GM03348 (cell line): ENCODE measurements at regions not wholly inside any gene's neighbourhood (a gene's known extent, or its start where the extent isn't known, plus 50 kb on each side); places are given as distances from the start of the nearest gene placed in this dataset.
A peak's percentile ranks its signal among the peaks of the same experiment; 100 is the strongest.

Experiments
- DNase-seq: peaks from one replicate; pipeline ENCODE4 v3.0.0; 2012; ENCODE audit warnings: low spot score

DNA sequence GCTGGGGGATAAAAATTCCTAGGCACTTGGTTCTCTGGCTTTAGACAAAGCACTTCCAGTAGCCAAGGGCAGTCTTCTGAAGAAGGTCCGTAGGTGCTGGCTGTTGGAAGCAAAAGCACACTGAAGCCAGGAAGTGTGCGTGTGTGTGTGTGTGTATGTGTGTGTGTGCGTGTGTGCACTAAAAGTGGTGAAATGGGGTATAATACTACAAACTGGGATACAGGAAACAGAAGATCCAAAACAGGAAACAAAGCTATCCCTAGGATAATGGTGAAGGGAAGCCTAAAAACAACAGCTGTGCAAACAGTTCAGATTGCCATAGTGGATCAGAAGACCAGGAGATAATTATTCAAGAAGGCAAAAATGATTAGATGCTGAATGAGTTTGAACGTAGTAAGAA, 103.4 kb downstream of the IL20RB start:
- DNase-seq: no peak

DNA sequence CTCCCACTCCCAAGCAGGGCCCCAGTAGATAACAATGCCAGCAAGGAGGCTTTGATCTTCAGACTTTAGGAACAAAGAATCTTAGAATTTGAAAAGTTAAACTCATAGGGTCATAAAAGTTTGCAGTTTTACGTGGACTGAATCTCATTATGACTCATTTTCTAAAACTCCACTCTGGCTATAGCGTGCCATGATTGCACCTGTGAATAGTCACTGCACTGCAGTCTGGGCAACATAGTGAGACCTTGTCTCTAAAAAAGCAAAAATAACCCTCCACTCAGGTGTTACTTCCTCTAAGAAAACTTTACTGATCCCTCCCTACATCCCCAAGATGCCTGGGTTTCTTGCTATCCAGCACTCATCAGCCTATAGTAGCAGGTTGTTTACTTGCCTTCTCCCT, 104.5 kb downstream of the IL20RB start:
- no peak for DNase-seq

DNA sequence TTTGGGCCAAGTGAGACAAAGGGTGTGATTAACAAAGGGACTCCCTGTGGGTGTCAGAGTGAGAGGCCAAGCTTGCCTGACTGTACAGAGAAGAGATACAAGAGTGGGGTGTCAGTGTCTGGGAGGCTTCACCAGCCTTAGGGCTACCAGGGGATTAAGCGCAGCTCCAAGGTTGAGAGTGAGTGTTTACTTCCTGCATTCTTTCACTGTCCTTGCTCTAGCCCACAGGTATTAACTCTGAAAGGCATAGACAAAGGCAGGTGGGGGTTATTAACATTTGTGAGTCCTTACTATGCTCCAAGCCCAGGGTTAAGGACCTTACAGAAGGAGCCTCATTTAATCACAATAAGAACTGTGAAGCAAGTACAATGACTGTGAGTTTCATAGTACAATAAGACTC, 107.6 kb downstream of the IL20RB start:
- DNase-seq: no peak

DNA sequence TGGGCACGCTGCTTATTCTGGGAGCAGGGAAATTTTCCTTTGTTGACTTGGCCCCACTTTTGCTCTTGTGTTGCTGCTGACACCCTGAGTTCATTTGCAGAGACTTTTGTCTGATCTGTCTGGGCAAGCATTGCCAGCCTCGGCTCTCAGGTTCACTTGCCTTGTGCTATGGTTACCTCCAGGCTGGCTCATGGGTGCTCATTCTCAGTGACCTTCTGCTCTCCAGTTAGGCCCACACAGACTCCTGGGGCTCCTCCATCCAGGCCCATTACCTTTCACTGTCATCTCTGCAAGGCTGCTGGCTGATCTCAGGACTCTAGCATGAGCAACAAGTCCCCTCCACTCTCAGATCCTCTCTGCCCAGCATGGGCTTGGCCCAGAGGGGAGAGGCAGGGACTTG, 108.3 kb downstream of the IL20RB start:
- DNase-seq: no peak

DNA sequence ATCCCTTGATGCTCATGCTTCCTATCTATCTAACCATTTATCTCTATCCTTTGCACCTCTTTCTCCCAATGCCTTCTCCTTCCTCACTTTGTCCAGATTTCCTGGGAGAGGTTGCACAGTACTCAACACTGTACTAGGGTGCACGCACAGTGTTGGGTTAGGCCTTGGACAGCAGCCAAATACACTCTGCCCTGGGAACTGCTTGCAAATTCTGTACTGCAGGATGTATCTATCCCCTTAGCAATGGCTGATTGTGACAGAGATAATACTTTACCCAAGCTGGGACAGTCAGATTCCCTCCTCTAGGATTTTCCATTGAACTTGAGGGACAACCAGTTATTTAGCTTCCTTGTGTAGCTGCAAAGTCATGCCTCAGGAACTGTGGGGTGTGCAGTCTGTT, 113.3 kb downstream of the IL20RB start:
- DNase-seq: no peak

DNA sequence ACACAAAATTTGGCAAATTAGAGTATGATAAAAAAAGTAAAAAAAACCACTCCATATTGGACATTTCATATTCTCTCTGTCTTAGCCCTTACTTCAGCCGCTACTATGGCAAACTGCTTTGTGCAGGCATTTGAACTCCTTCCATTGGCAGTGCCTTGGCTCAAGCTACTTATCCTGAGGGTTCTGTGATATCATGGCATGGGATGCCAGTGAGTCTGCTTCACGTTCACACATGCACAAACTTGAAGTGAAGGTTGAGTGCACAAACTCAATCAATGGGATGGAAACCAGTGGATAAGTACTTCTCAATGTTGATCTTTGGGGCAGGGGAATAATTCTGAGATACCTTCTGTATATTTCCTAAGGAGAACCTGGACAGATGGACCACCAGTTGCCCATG, 117.2 kb downstream of the IL20RB start:
- DNase-seq: no peak

DNA sequence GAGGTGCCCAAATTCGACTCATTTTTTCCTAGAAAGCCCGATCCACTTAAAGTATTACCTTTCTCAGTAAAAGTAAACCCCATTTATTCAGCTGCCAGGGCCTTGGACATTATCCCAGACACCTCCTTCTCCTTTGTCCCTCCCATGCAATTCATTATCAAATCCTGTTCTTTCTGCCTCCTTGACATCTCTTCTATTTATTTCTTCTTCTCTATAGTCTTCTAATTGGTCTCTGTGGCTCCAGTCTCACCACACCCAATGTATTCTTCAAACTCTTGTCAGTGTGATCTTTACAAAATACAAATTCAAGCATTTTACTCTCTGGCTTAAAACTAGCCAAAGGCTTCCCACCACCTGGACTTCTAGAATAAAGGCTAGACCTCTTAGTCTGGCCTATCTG, 120.3 kb downstream of the IL20RB start:
- DNase-seq: no peak

DNA sequence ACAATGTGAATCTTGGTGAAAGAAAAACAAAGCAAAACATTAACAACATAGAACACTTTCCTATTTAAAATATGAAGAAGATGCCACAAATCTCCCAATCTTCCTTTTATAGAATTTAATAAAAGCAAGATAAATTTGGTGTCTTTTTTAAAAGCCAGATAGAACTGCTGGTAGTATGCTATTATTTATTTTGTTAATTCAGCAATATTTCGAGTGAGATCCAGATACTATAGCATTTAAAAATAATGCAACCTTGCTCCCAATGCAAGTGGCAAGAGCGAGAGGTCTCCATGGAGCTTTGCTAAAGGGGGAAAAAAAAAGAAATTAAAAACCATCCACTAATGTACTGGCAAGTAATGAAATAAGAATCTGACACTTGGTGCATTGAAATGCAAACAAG, 121.8 kb downstream of the IL20RB start:
- no peak for DNase-seq

DNA sequence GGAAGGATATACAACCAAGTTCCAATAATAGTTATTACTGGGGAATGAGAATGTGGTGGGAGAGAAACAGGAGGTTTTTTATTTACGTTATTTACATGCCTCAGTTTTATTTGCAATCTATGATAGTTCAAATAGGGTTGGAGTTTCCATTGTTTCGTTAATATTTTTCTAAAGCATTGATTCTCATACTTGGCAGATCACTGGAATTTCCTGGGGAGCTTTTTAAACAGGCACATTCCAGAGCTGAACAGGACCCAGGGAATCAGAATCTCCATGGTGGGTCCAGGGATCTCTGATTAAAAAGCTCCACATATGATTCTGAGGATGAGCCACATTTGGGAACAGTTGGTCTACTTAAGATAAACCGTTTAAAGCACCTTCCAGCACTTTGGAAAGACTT, 123.9 kb downstream of the IL20RB start:
- no peak for DNase-seq

DNA sequence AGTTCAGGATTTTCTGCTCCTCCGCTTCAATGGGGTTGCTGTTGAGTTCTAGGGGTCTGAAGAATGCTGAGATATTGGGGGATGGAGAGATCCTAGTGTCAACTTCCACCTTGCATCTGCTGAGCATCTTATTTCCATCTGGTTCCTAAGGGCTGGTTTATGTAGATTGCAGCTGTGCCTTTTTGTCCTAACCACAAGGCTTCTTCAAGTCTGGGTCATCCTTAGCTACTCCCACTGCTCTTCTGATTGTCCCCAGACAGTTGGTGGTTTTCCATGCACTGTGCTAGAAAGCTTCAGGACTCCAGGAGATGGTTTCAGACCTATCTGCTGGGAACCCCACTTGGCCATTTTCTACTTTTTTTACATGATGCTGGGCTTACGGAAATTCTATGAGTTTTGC, 125.0 kb downstream of the IL20RB start:
- DNase-seq: no peak

DNA sequence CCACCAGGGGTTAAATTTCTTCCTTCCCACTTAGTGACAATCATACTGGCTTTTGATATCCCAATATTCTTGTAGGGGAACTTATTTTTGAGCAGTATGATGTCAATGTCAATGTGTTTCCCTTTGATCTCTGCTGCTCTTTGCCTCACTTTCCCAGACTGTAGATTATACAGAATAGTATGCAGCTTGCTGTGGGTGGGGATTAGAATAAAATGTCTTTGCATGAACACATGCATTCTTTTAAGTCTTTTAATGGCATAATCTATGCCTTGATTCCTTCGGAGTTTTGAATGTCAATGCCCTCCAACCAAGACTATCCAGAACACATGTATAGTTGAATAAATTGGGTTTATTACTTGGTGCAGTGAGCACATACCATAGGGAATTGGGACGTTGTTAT, 125.5 kb downstream of the IL20RB start:
- no peak for DNase-seq

DNA sequence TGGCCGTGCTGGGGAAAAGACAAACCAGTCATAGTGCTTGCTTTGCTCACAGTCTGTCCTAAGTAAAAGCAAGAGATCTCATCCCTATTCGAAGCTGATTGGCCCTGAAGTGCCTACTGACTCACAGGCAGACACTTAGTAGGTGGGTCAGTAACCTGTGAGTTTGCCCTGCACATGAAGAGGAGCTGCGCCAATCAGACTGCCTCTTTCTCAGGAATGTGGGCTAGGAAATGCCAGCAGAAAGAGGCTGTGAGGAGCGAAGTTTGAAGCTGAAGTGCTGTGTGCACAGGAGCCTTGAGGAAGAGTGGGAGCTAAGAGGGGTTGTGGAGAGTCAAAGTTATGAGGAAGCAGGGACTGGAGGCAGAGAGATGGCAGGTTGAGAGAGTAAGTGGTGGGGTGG, 126.8 kb downstream of the IL20RB start:
- no peak for DNase-seq

DNA sequence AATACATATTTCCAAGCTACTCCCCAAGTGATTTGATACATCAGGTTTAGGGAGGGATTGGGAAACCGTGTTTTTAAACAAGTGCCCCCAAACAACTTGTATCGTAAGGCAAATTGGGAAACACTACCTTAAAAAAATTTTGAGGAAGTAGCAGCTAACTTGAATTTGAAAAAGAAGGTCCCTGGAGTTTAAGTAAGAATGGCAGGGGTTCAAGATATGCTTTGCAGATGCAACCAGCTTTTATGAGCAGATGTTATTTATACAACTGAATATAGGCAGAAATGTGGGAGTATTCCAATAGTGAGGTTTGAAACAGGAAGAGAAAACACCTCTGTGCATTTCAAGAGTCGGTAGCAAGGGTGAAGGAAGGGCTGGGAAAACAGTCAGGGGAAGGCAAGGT, 139.6 kb downstream of the IL20RB start:
- no peak for DNase-seq

DNA sequence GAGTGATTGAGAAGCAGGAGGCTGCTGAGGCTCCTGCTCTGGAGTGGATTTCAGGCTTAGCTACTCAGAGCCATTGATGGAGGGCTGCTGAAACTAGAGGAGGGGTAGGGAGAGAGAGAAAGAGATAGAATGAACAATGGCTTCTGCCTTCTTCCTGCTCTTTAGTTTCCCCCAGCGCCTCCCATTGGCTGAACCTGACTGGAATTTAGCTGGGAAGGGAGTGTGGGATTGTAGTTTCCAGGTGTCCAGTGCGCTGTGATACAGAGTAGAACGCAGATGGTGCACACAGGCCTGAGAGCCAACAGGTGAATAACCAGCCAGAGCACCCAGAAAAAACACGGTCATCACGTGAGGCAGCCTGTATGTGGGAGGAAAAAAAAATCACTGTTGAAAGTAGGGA, 140.1 kb downstream of the IL20RB start:
- DNase-seq: no peak

DNA sequence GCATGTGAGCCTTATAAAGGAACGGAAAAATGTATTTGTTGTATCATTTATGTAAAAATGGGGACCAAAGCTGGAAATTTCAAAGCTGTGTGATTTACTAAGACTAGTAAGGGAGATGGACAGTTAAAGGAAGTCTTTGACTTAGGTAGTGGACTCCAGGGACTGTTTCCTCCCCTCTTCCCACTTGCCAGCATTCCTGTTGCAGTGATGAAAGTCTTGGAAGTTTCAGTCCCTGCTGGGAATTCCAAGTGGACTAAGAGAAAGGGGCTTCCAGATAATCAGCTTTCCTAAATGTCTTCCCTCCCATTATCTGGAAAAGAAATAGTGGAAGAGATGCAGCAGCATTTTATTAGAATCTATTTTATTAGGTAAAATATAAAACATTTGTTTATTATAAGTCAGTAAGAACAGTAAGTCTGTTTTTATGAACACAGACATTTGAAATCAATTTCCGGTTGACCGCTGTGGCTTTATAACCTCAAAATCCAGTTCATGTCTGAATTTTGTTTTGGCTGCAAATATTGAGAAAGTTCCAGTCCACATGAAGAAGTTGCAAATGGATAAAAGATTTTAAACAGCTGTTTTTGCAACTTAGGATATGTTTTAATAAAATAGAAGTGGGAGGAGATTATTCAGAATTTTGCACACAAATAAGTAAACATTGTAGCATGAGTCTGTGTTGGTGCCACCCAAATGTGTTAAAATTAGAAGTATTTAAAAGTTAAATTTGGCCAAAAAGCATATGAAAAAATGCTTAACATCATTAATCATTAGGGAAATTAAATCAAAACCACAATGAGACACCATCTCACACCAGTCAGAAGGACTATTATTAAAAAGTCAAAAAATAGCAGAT, 141.8 kb downstream of the IL20RB start:
- no peak for DNase-seq

DNA sequence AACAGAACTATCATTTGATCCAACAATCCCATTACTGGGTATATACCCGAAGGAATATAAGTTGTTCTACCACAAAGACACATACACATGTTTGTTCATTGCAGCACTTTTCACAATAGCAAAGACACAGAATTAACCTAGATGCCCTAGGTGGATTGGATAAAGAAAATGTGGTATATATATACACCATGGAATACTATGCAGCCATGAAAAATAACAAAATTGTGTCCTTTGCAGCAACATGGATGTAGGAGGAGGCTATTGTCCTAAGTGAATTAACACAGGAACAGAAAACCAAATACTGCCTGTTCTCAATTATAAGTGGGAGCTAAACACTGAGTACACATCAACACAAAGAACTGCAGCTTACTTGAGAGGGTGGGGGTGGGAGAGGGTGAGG, 142.5 kb downstream of the IL20RB start:
- no peak for DNase-seq

DNA sequence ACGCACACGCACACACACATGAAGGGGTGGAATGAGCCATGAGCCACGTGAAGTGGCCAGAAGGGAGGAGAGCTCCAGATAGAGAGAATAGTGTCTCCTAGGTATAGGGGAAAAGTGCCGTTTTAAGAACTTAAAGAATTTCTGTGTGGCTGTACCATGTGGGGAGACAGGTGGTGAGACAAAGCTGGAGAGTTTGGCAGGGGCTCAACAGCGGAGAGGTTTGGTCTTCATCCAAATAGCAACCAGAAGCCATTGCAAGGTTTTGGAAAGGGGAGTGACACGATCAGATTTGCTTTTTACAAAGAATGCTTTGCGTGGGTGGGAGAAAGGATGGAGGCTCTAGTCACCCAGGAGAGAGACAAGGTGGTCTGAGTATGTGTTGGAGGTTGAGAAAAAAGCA, 146.0 kb downstream of the IL20RB start:
- no peak for DNase-seq

DNA sequence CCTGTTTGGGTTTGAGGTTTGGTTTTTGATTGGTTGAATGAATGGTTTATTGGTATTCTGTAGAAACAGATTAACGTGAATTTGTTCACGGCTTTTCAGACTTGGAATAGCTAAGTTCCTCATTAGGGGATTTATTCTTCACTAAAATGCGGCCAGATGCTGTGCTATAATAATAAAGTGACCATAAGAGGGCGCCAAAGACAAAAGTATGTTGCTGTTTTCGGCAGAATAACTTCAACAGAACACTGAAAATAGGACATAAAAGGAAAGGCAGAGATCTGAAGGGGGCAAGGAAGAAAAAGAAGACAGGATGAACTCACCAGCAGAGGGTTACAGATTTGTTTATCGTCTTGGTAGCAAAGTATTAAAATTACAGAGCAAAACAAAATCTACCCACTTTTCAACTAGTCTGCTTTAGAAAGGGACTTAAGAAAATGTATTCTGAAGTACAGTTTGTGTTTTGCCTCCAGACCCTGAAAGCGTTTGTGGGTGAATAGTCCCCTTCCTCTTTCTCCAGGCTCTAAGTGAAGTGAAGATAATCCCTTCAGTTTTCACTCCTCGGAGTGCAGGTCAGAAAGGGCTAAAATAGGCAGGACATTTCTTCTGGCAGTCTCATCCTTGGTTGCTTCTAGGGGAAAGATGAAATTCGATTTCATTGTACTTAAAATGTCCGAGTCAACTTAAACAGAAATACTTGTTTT, 147.6 kb downstream of the IL20RB start:
- peak; percentile 65 for DNase-seq

DNA sequence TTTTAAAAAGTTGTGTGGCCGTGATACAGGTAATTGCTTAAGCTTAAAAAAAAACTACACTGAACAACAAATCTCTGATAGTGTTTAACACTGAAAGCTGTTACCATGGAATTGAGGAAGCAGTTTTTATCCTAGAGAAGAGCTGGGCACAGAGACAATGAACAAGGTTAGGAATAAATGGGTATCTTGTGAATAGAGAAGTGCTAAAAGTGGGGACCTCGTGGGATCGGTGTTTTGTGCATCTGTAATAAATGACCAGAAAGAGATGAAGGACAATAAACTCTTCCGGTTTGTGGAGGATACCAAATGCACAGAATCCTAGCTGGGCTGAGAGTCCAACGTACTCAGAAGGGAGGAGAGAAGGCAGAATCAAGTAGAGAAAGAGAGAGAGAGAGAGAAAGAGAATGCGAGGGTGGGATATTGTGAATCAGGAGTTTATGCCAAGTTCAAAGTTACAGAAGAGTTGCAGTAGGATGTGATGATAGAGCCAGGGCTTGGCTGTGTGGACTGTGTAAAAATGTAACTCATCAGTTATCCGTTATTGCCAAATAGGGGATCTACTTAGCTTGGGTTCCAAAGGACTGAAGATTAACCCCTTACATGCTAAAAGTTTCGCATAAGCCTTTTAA, 148.9 kb downstream of the IL20RB start:
- DNase-seq: no peak

DNA sequence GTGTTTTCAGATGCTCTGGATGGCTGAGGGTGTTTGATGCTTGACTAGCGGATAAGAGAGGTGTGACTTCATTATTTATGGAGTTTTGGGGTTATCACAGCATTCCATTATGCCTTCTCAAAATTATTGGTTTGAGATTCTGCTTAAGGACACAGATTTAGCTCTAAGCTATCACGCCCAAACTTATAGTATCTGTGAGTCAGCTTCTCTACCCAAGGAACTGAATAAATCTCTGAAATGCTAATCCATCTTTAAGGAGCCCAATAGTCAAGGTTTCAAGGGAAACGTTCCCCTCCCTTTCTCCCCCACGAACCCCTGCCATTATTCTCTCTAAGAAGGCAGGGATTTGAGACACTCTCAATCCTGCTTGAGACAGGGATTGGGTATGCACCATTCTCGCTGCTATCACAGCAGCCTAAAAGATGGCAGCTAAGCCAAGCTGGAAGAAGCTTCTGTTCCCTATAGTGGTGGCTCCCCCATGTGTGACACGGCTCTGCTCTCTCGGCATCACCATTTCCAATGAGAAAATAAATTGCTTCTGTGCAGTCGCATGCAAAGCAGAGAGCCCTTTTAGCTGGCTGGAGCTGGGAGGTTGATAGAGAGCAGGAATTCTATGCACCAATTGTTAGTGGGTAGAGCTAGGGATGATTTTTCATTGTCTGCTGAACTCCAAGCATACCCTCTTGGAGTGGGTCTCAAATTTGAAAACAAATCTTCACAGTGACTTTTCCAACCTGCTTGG, 151.1 kb downstream of the IL20RB start:
- no peak for DNase-seq

DNA sequence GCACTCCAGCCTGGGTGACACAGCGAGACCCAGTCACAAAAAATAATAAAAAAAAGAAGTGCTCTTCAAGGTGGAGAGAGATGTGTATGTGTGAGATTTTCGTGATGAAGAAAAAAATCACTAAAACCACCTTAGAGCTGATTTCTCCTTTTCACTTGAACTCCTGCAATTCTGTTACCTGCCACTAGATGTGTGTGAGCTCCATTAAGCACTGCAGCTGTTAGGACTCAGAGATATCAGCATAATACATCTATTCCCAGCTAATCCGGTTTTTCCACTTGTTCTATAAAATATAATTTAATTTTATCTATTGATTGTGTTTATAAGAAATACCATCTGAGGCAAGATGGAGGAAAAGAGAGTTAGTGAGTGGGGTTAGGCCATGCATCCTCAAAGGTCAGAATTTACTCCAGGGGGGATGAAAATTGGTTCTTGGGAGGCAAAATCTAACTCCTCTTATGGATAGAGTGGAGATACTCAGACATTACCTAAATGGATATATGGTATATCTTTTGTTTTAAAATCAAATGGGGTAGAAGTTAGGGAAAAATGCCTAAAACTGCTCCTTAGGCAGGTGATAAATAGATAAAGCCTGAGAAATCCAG, 152.7 kb downstream of the IL20RB start:
- peak; percentile 71 for DNase-seq

DNA sequence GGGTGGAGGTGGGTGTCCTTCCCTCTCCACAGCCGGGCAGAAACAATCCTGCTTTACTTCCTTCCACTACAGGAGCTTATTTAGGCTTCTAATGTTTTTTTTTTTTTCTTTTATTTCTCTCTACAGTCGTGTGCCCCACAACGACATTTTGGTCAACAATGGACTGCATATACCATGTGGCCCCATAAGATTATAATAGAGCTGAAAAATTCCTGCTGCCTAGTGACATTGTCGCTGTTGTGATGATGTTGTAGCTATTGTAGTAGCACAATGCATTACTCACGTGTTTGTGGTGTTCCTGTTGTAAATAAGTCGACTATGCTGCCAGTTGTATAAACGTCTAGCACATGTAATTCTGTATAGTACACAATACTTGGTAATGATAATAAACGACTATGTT, 153.7 kb downstream of the IL20RB start:
- DNase-seq: no peak
